PC-9 (cell line): ENCODE measurements at regions not wholly inside any gene's neighbourhood (a gene's known extent, or its start where the extent isn't known, plus 50 kb on each side); places are given as distances from the start of the nearest gene placed in this dataset.

ENCODE experiments used
- CTCF ChIP-seq: fragments of 200-600 bp; sonication (generic); conservative IDR thresholded peaks from 2 replicates; pipeline ENCODE4 v1.6.1; 2017; ENCODE audit warnings: mixed run types, antibody characterized with exemption, mild to moderate bottlenecking, moderate library complexity
- EZH2 ChIP-seq: fragments of 200-600 bp; sonication (generic); IDR thresholded peaks from 2 replicates; pipeline ENCODE4 v1.8.0; 2017; ENCODE audit warnings: antibody characterized with exemption, low read depth

- TF ChIP-seq CTCF (no peak), EZH2 (no peak)
Measured at GRCh38 chr2:144128130-144128746, 391.7 kb downstream of the ZEB2 start.
